DOHH2 (cell line): ENCODE measurements at regions not wholly inside any gene's neighbourhood (a gene's known extent, or its start where the extent isn't known, plus 50 kb on each side); places are given as distances from the start of the nearest gene placed in this dataset.

Experiments
- H3F3A ChIP-seq: fragments of 200-600 bp; sonication (generic), shearing (Covaris generic); 2 replicates; pipeline ENCODE4 v1.6.0; 2016; ENCODE audit warnings: antibody characterized with exemption, mild to moderate bottlenecking; ENCODE audit not compliant: control insufficient read depth, insufficient read depth
- H3K27ac ChIP-seq: fragments of 200-600 bp; sonication (generic); 2 replicates; pipeline ENCODE4 v1.5.1; 2014; ENCODE audit warnings: low read depth, mild to moderate bottlenecking, low read length, moderate library complexity
- H3K27me3 ChIP-seq: fragments of 200-600 bp; sonication (generic); 2 replicates; pipeline ENCODE4 v1.6.1; 2014; ENCODE audit warnings: mild to moderate bottlenecking, low read length, mixed read lengths; ENCODE audit not compliant: control insufficient read depth
- H3K36me3 ChIP-seq: fragments of 200-600 bp; sonication (generic); 2 replicates; pipeline ENCODE4 v1.6.1; 2014; ENCODE audit warnings: mild to moderate bottlenecking, low read length, moderate library complexity, mixed read lengths; ENCODE audit not compliant: control insufficient read depth
- H3K4me1 ChIP-seq: fragments of 200-600 bp; sonication (generic); 2 replicates; pipeline ENCODE4 v1.6.1; 2014; ENCODE audit warnings: mild to moderate bottlenecking, low read length, mixed read lengths; ENCODE audit not compliant: control insufficient read depth
- H3K4me2 ChIP-seq: fragments of 200-600 bp; sonication (generic); 2 replicates; pipeline ENCODE4 v1.6.0; 2014; ENCODE audit warnings: mild to moderate bottlenecking, low read length, moderate library complexity
- H3K4me3 ChIP-seq: fragments of 200-600 bp; sonication (generic); 2 replicates; pipeline ENCODE4 v1.5.1; 2014; ENCODE audit warnings: mild to moderate bottlenecking, low read length, mixed read lengths
- H3K79me2 ChIP-seq: fragments of 200-600 bp; sonication (generic); 2 replicates; pipeline ENCODE4 v1.6.1; 2014; ENCODE audit warnings: mild to moderate bottlenecking, low read length, mixed read lengths; ENCODE audit not compliant: control insufficient read depth
- H3K9me2 ChIP-seq: fragments of 200-600 bp; sonication (generic); replicated peaks from 2 replicates; pipeline ENCODE4 v1.6.1; 2014; ENCODE audit warnings: mild to moderate bottlenecking, low read length, mixed read lengths; ENCODE audit not compliant: control insufficient read depth
- H3K9me3 ChIP-seq: fragments of 200-600 bp; sonication (generic); 2 replicates; pipeline ENCODE4 v1.6.1; 2014; ENCODE audit warnings: antibody characterized with exemption, low read length, mixed read lengths; ENCODE audit not compliant: control insufficient read depth, insufficient read depth
- H4K20me1 ChIP-seq: fragments of 200-600 bp; sonication (generic); 2 replicates; pipeline ENCODE4 v1.6.0; 2014; ENCODE audit warnings: low read depth, mild to moderate bottlenecking, antibody characterized with exemption, low read length, moderate library complexity; ENCODE audit not compliant: control insufficient read depth, insufficient read depth
- CTCF ChIP-seq: fragments of 200-600 bp; sonication (generic); IDR thresholded peaks from one replicate; pipeline ENCODE4 v1.5.1; 2014; ENCODE audit warnings: antibody characterized with exemption, mild to moderate bottlenecking, low read depth, low read length; ENCODE audit not compliant: poor library complexity, severe bottlenecking
- EZH2phosphoT487 ChIP-seq: fragments of 200-600 bp; sonication (generic); IDR thresholded peaks from 2 replicates; pipeline ENCODE4 v1.6.1; 2017; ENCODE audit warnings: borderline replicate concordance, mild to moderate bottlenecking, antibody characterized with exemption, low read length, moderate library complexity, mixed read lengths

GRCh38 chr21:22253761-22254160, 1255.6 kb downstream of the NCAM2 start:
- H3K27me3 ChIP-seq: no peaks in the 10 kb centered on the region
- TF ChIP-seq CTCF (no peak), EZH2phosphoT487 (no peak)
- H3K9me3 ChIP-seq: peaks cover 2% of the 10 kb centered on the region; the same call in 1 of the 2 replicates
- H4K20me1 ChIP-seq: no peaks in the 10 kb centered on the region
- H3K9me2 ChIP-seq: no peaks in the 10 kb centered on the region
- H3F3A ChIP-seq: no peaks in the 10 kb centered on the region
- H3K27ac ChIP-seq: no peak overlapping the region
- no peak overlapping the region for H3K4me3 ChIP-seq
- no peaks in the 10 kb centered on the region for H3K4me1 ChIP-seq
- H3K79me2 ChIP-seq: no peaks in the 10 kb centered on the region
- H3K36me3 ChIP-seq: no peaks in the 10 kb centered on the region
- no peak overlapping the region for H3K4me2 ChIP-seq

GRCh38 chr21:22258821-22259220, 1260.6 kb downstream of the NCAM2 start:
- Histone ChIP-seq H3F3A (no peaks in the 10 kb centered on the region), H3K79me2 (no peaks in the 10 kb centered on the region), H3K9me3 (peaks cover 2% of the 10 kb centered on the region; the same call in 1 of the 2 replicates), H3K4me3 (no peak overlapping the region), H3K4me2 (no peak overlapping the region), H4K20me1 (no peaks in the 10 kb centered on the region), H3K27ac (no peak overlapping the region), H3K4me1 (no peaks in the 10 kb centered on the region), H3K27me3 (no peaks in the 10 kb centered on the region), H3K36me3 (no peaks in the 10 kb centered on the region), H3K9me2 (no peaks in the 10 kb centered on the region)
- TF ChIP-seq EZH2phosphoT487: no peak
- no peak for TF ChIP-seq CTCF

GRCh38 chr21:22260274-22260673, 1262.1 kb downstream of the NCAM2 start:
- no peaks in the 10 kb centered on the region for H3F3A ChIP-seq
- H3K9me2 ChIP-seq: no peaks in the 10 kb centered on the region
- TF ChIP-seq EZH2phosphoT487: no peak
- TF ChIP-seq CTCF: no peak
- H4K20me1 ChIP-seq: no peaks in the 10 kb centered on the region
- no peaks in the 10 kb centered on the region for H3K27me3 ChIP-seq
- H3K9me3 ChIP-seq: no peaks in the 10 kb centered on the region; the same call in 1 of the 2 replicates
- H3K36me3 ChIP-seq: no peaks in the 10 kb centered on the region
- H3K27ac ChIP-seq: no peak overlapping the region
- H3K79me2 ChIP-seq: no peaks in the 10 kb centered on the region
- H3K4me1 ChIP-seq: no peaks in the 10 kb centered on the region
- no peak overlapping the region for H3K4me2 ChIP-seq
- H3K4me3 ChIP-seq: no peak overlapping the region

GRCh38 chr21:22263890-22264289, 1265.7 kb downstream of the NCAM2 start:
- no peaks in the 10 kb centered on the region; the same call in 1 of the 2 replicates for H3K9me3 ChIP-seq
- H3F3A ChIP-seq: no peaks in the 10 kb centered on the region
- no peaks in the 10 kb centered on the region for H4K20me1 ChIP-seq
- no peak overlapping the region for H3K4me2 ChIP-seq
- TF ChIP-seq EZH2phosphoT487 (no peak), CTCF (no peak)
- no peaks in the 10 kb centered on the region for H3K4me1 ChIP-seq
- H3K4me3 ChIP-seq: no peak overlapping the region
- H3K36me3 ChIP-seq: no peaks in the 10 kb centered on the region
- no peaks in the 10 kb centered on the region for H3K27me3 ChIP-seq
- no peaks in the 10 kb centered on the region for H3K9me2 ChIP-seq
- no peak overlapping the region for H3K27ac ChIP-seq
- no peaks in the 10 kb centered on the region for H3K79me2 ChIP-seq
